ENCODE measurements at regions not wholly inside any gene's neighbourhood (a gene's known extent, or its start where the extent isn't known, plus 50 kb on each side); places are given as distances from the start of the nearest gene placed in this dataset.

DNA sequence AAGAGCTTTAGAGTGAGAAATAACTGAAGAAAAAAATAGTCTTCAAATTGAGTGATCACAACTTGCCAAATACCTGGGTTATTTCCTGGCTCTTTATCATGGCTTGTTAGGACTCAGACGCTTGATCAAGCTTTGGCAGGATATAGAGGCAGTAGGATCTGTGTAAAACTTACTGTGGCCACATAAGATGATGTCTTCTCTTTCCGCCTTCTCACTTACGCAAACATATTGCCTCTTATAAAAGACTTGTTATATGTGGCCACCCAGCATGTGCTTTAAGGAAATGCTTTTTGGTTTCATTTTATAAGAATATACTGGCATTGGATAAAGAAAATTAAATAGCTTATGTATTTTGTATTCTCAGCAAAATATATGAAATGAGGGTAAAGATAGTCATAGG, 101.8 kb upstream of the AKIRIN2 start:
- Histone ChIP-seq H3K9me2 (ENCODE audit: insufficient read depth, low read length) (no peaks in the 10 kb centered on the region), H3K9me3 (ENCODE audit: low read length) (no peaks in the 10 kb centered on the region), H3K36me3 (ENCODE audit: insufficient read depth, low read length) (no peaks in the 10 kb centered on the region), H3K27ac (ENCODE audit: low read depth, low read length, poor library complexity, severe bottlenecking) (no peak overlapping the region), H3K4me3 (ENCODE audit: low read depth, low read length, poor library complexity, severe bottlenecking) (peak overlapping the region; percentile 12), H2AFZ (ENCODE audit: low read length) (peak overlapping the region; percentile 86), H3K4me2 (ENCODE audit: low read length) (peak overlapping the region; percentile 80), H4K20me1 (ENCODE audit: insufficient read depth, low read length) (no peaks in the 10 kb centered on the region), H3K4me1 (ENCODE audit: insufficient read depth, low read length, poor library complexity, severe bottlenecking) (peaks cover 86% of the 10 kb centered on the region), H3K79me2 (ENCODE audit: insufficient read depth, low read depth, low read length) (peaks cover 24% of the 10 kb centered on the region; the same call in 1 of the 2 replicates)
- POLR2A ChIA-PET, result interaction anchor here (0.6 to 5.3 kb wide), 27 partner anchors 8 to 1541 kb away, joined by 3 to 43 read pairs (median 4); no protein-coding TSS in a partner anchor
- CTCF ChIA-PET (ENCODE audit: unreplicated experiment), result no interaction called here
- TF ChIP-seq, protein P1, sequence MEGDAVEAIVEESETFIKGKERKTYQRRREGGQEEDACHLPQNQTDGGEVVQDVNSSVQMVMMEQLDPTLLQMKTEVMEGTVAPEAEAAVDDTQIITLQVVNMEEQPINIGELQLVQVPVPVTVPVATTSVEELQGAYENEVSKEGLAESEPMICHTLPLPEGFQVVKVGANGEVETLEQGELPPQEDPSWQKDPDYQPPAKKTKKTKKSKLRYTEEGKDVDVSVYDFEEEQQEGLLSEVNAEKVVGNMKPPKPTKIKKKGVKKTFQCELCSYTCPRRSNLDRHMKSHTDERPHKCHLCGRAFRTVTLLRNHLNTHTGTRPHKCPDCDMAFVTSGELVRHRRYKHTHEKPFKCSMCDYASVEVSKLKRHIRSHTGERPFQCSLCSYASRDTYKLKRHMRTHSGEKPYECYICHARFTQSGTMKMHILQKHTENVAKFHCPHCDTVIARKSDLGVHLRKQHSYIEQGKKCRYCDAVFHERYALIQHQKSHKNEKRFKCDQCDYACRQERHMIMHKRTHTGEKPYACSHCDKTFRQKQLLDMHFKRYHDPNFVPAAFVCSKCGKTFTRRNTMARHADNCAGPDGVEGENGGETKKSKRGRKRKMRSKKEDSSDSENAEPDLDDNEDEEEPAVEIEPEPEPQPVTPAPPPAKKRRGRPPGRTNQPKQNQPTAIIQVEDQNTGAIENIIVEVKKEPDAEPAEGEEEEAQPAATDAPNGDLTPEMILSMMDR (conservative IDR thresholded peaks at IDR 0.05; ENCODE audit: low read length), result no peak
- no peak for TF ChIP-seq EZH2phosphoT487 (IDR thresholded peaks at IDR 0.05; ENCODE audit: borderline replicate concordance, low read depth, low read length)
- intact Hi-C loops (cut with micrococcal nuclease; ENCODE audit: unreplicated experiment), result no loop called here
- DNase-seq (ENCODE audit: low spot score), result peak; percentile 55
- no TSS peak for BruUV-seq (replicated peaks)

- H3K79me2 ChIP-seq (ENCODE audit: insufficient read depth, low read depth, low read length), result peaks cover 37% of the 10 kb centered on the region; the same call in 1 of the 2 replicates
- no peaks in the 10 kb centered on the region for H3K9me2 ChIP-seq (ENCODE audit: insufficient read depth, low read length)
- H4K20me1 ChIP-seq (ENCODE audit: insufficient read depth, low read length), result no peaks in the 10 kb centered on the region
- no peaks in the 10 kb centered on the region for H3K36me3 ChIP-seq (ENCODE audit: insufficient read depth, low read length)
- BruUV-seq (replicated peaks), result no TSS peak
- H3K4me1 ChIP-seq (ENCODE audit: insufficient read depth, low read length, poor library complexity, severe bottlenecking), result peaks cover 94% of the 10 kb centered on the region
- POLR2A ChIA-PET, result interaction anchor here (0.6 to 6.6 kb wide), 21 partner anchors 8 to 1555 kb away, joined by 3 to 67 read pairs (median 5); partner anchors contain the start of gene AKIRIN2
- TF ChIP-seq EZH2phosphoT487 (IDR thresholded peaks at IDR 0.05; ENCODE audit: borderline replicate concordance, low read depth, low read length), result no peak
- TF ChIP-seq, protein P1 (conservative IDR thresholded peaks at IDR 0.05; ENCODE audit: low read length), result no peak
- peak overlapping the region; percentile 82 for H3K4me2 ChIP-seq (ENCODE audit: low read length)
- peak overlapping the region; percentile 66; the same call in 1 of the 2 replicates for H2AFZ ChIP-seq (ENCODE audit: low read length)
- CTCF ChIA-PET (ENCODE audit: unreplicated experiment), result interaction anchor here (1.2 to 1.6 kb wide), 2 partner anchors 16 to 43 kb away, joined by 3 read pairs; no protein-coding TSS in a partner anchor
- H3K27ac ChIP-seq (ENCODE audit: low read depth, low read length, poor library complexity, severe bottlenecking), result peak overlapping the region; percentile 91
- DNase-seq (ENCODE audit: low spot score), result peak; percentile 80
- peak overlapping the region; percentile 66 for H3K4me3 ChIP-seq (ENCODE audit: low read depth, low read length, poor library complexity, severe bottlenecking)
- intact Hi-C loops (cut with micrococcal nuclease; ENCODE audit: unreplicated experiment), result loop anchor here (1.0 to 5.0 kb wide), 3 partner anchors 29 to 327 kb away; partner anchors contain the start of gene SLC35A1
- no peaks in the 10 kb centered on the region for H3K9me3 ChIP-seq (ENCODE audit: low read length)
These were observed 97.6 kb upstream of the AKIRIN2 start for GRCh38 chr6:87799651-87800050.
